ENCODE measurements at regions not wholly inside any gene's neighbourhood (a gene's known extent, or its start where the extent isn't known, plus 50 kb on each side); places are given as distances from the start of the nearest gene placed in this dataset.

GRCh38 chr7:91644256-91644655, 236.2 kb downstream of the MTERF1 start:
- TF ChIP-seq TAF1 (IDR thresholded peaks at IDR 0.05; ENCODE audit: low read depth) (no peak), EGR1 (IDR thresholded peaks at IDR 0.05) (no peak), EP300 (IDR thresholded peaks at IDR 0.05; ENCODE audit: borderline replicate concordance) (no peak), FOXM1 (IDR thresholded peaks at IDR 0.05; ENCODE audit: borderline replicate concordance, low read depth) (no peak), MAX (IDR thresholded peaks at IDR 0.05) (no peak), YY1 (IDR thresholded peaks at IDR 0.05; ENCODE audit: low read depth) (no peak), CEBPB (IDR thresholded peaks at IDR 0.05) (no peak), ZBTB7A (IDR thresholded peaks at IDR 0.05; ENCODE audit: low read depth) (no peak), TCF12 (IDR thresholded peaks at IDR 0.05; ENCODE audit: low read depth) (no peak), RAD21 (IDR thresholded peaks at IDR 0.05; ENCODE audit: low read depth) (no peak), USF1 (IDR thresholded peaks at IDR 0.05) (no peak)

Data from Ishikawa (cell line).